Transverse colon (tissue), 4 donors: ENCODE measurements at regions not wholly inside any gene's neighbourhood (a gene's known extent, or its start where the extent isn't known, plus 50 kb on each side); places are given as distances from the start of the nearest gene placed in this dataset.

Source experiments
- DNase-seq: peaks from one replicate; pipeline ENCODE4 v3.0.0-alpha.2; 2019
- H3K27ac ChIP-seq, 4 donors: fragments of 200-600 bp; sonication (generic); 2 replicates each; pipeline ENCODE4 v1.5.1; 2016 to 2018; ENCODE audit warnings: inconsistent platforms in 4 of 4
- H3K27me3 ChIP-seq: fragments of 200-600 bp; sonication (generic); 2 replicates; pipeline ENCODE4 v1.5.1; 2017; ENCODE audit warnings: inconsistent platforms
- H3K36me3 ChIP-seq, 4 donors: fragments of 200-600 bp; sonication (generic); 2 replicates each; pipeline ENCODE4 v1.5.1; 2017 to 2019; ENCODE audit warnings: inconsistent platforms in 4 of 4
- H3K4me1 ChIP-seq, 4 donors: fragments of 200-600 bp; sonication (generic); 2 replicates each; pipeline ENCODE4 v1.5.1; 2017 to 2020; ENCODE audit warnings: inconsistent platforms in 4 of 4
- H3K4me3 ChIP-seq, 4 donors: fragments of 200-600 bp; sonication (generic); 1 replicate in 1 of 4; 2 replicates in 3 of 4; pipeline versions ENCODE4 v1.5.1 to v1.6.1; 2017 to 2019; ENCODE audit warnings: inconsistent platforms in 4 of 4
- H3K9me3 ChIP-seq, 2 donors: fragments of 200-600 bp; sonication (generic); 2 replicates each; pipeline ENCODE4 v1.5.1; 2017 to 2019; ENCODE audit warnings: inconsistent platforms in 2 of 2
- EP300 ChIP-seq: sonication (generic); formaldehyde crosslinking; IDR thresholded peaks from one replicate; pipeline ENCODE4 v1.6.1; 2017; ENCODE audit warnings: antibody characterized with exemption, low read depth
- POLR2A ChIP-seq: fragments of 450-650 bp; IDR thresholded peaks from one replicate; pipeline ENCODE4 v1.6.1; 2016; ENCODE audit warnings: antibody characterized with exemption, mild to moderate bottlenecking, moderate library complexity
- POLR2AphosphoS5 ChIP-seq, 3 donors: sonication (generic); formaldehyde crosslinking; IDR thresholded peaks; one replicate each; pipeline ENCODE4 v1.6.1; 2016; ENCODE audit warnings: antibody characterized with exemption in 3 of 3
- WGBS, 2 donors: methylation state at CpG; one replicate each; pipeline ENCODE4 v1.1.5; 2018; ENCODE audit warnings: low coverage in 1 of 2; 5-methylcytosine and 5-hydroxymethylcytosine counted together
- in situ Hi-C, 4 donors: fragments of 200-750 bp; cut with MboI; loops; one replicate each; pipeline versions ENCODE4 v1.15.0 to v1.15.1; 2017; ENCODE audit warnings: low sequenced_read_pairs in 3 of 4, low pct_ligation_motif_present in 1 of 4, low pct_unique_long_range_greater_than_20kb in 1 of 4
- intact Hi-C: fragments of 100-400 bp; cut with DNase I; formaldehyde crosslinking; loops from one replicate; pipeline ENCODE4 v1.15.1; 2023; ENCODE audit warnings: low total_unique reads
- TF ChIP-seq, protein P1 (sequence below), 5 experiments: fragments of 200-600 bp in 3 of 5; fragments of 450-650 bp in 2 of 5; sonication (generic) in 3 of 5; IDR thresholded peaks; 1 replicate in 2 of 5; 2 replicates in 3 of 5; pipeline ENCODE4 v1.5.1; 2016 to 2017; ENCODE audit warnings: antibody characterized with exemption in 5 of 5, inconsistent platforms in 3 of 5, mild to moderate bottlenecking in 2 of 5, moderate library complexity in 1 of 5

DNA sequence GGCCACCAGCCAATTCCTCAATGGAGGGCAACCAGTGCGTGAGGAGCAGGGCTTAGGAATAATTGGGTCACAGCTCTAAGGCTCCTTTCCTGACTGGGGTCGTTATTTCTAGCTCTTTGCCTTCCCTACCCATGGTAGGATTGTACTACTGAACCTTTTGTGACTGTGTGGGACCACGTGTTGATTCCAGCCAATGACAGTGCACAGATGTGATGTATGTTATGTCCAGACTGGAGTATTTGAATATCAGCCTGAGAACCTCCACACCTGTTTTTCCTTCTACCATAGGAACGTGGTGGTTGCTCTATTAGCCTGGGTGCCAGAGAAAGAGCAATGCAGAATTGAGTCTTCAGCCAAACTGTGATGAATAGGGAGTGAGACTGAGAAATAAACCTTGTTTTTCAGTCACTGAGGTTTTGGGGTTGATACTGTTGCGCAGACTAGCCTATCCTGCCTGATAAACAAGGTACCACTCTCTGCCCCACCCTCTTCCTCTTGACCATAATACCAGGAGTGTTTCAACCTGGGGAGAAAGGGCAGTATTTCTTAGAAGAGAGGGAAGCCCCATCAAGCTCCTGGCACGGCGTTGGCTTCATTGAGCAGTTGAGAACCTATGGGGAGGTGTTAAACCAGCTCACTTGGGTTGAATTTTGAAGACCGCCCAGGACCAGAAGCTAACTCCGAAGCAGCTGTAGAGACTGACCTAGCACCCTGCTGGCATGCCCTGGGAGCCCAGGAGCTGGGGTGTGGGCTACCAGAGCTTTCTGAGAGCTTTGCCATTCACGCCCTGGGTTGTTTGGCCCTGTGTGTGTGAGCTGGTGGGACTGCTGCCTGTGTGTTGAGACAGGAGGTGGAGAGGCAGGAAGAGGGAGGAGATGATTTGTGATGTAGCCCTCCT is 105.5 kb upstream of the BACH2 start:
- Histone ChIP-seq H3K9me3 (no peaks in the 10 kb centered on the region), H3K36me3 (no peaks in the 10 kb centered on the region), H3K27me3 (no peaks in the 10 kb centered on the region), H3K4me1 (no peaks in the 10 kb centered on the region), H3K4me3 (no peak overlapping the region), H3K27ac (no peak overlapping the region)
- intact Hi-C loops (no loop called here), in situ Hi-C loops (no loop called here)
- DNase-seq: no peak
- WGBS, 2 donors: 20 to 70% methylated on average over 1 to 10 of the region's 10 CpGs
- TF ChIP-seq, protein P1, sequence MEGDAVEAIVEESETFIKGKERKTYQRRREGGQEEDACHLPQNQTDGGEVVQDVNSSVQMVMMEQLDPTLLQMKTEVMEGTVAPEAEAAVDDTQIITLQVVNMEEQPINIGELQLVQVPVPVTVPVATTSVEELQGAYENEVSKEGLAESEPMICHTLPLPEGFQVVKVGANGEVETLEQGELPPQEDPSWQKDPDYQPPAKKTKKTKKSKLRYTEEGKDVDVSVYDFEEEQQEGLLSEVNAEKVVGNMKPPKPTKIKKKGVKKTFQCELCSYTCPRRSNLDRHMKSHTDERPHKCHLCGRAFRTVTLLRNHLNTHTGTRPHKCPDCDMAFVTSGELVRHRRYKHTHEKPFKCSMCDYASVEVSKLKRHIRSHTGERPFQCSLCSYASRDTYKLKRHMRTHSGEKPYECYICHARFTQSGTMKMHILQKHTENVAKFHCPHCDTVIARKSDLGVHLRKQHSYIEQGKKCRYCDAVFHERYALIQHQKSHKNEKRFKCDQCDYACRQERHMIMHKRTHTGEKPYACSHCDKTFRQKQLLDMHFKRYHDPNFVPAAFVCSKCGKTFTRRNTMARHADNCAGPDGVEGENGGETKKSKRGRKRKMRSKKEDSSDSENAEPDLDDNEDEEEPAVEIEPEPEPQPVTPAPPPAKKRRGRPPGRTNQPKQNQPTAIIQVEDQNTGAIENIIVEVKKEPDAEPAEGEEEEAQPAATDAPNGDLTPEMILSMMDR (IDR thresholded peaks at IDR 0.05): no peak
- no peak for TF ChIP-seq EP300
- no peak for TF ChIP-seq POLR2A
- no peak for TF ChIP-seq POLR2AphosphoS5 (IDR thresholded peaks at IDR 0.05)

DNA sequence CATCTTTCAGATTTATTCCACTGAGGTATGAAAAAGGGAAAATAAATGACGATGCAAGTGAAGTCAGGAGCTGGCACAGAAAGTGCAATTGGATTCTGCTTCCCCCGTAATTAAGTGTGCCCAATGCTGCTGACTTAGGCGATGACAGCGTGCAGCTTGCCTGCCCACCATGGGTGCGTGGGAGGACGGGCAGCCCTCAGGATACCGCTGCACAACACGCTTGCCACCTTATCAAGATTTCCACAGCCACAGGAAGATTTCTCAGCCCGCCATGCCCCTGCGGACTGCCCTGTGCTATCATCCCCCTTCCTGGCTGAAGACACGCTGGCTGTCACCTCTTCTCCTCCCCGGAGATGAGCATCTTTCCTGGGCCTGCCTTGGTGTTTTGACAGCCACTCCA is 103.3 kb upstream of the BACH2 start:
- no peak for DNase-seq
- H3K27ac ChIP-seq: no peak overlapping the region
- no peaks in the 10 kb centered on the region for H3K36me3 ChIP-seq
- no peaks in the 10 kb centered on the region for H3K4me1 ChIP-seq
- H3K4me3 ChIP-seq: no peak overlapping the region
- in situ Hi-C loops: loop anchor here in 3 of 4 donors (10.0 to 25.0 kb wide), 2 partner anchors 438 to 455 kb away; no protein-coding TSS in a partner anchor
- intact Hi-C loops: loop anchor here (10.0 kb wide), 1 partner anchor 455 kb away; no protein-coding TSS in a partner anchor
- H3K27me3 ChIP-seq: no peaks in the 10 kb centered on the region
- TF ChIP-seq, protein P1 (IDR thresholded peaks at IDR 0.05): no peak
- no peak for TF ChIP-seq POLR2A
- no peak for TF ChIP-seq EP300
- TF ChIP-seq POLR2AphosphoS5 (IDR thresholded peaks at IDR 0.05): no peak
- 82 to 90% methylated on average over 8 to 12 of the region's 12 CpGs for WGBS, 2 donors
- no peaks in the 10 kb centered on the region for H3K9me3 ChIP-seq

- intact Hi-C loops (loop anchor here (10.0 kb wide), 1 partner anchor 453 kb away; no protein-coding TSS in a partner anchor), in situ Hi-C loops (loop anchor here in 3 of 4 donors (10.0 to 25.0 kb wide), 2 partner anchors 436 to 453 kb away; no protein-coding TSS in a partner anchor)
- no peaks in the 10 kb centered on the region for H3K27me3 ChIP-seq
- no peak overlapping the region for H3K4me3 ChIP-seq
- no peak for TF ChIP-seq POLR2AphosphoS5 (IDR thresholded peaks at IDR 0.05)
- no peak for TF ChIP-seq POLR2A
- TF ChIP-seq EP300: no peak
- TF ChIP-seq, protein P1 (IDR thresholded peaks at IDR 0.05): no peak
- no peaks in the 10 kb centered on the region for H3K36me3 ChIP-seq
- H3K9me3 ChIP-seq: no peaks in the 10 kb centered on the region
- no peak overlapping the region for H3K27ac ChIP-seq
- H3K4me1 ChIP-seq: no peaks in the 10 kb centered on the region
- WGBS, 2 donors: 42 to 53% methylated on average over 5 of the region's 5 CpGs
- DNase-seq: no peak
These were observed 101.5 kb upstream of the BACH2 start for GRCh38 chr6:90397929-90398674.

- Histone ChIP-seq H3K27me3 (no peaks in the 10 kb centered on the region), H3K9me3 (no peaks in the 10 kb centered on the region), H3K27ac (no peak overlapping the region), H3K36me3 (no peaks in the 10 kb centered on the region), H3K4me1 (no peaks in the 10 kb centered on the region), H3K4me3 (no peak overlapping the region)
- TF ChIP-seq POLR2AphosphoS5 (IDR thresholded peaks at IDR 0.05) (no peak), EP300 (no peak), POLR2A (no peak)
- TF ChIP-seq, protein P1 (IDR thresholded peaks at IDR 0.05): no peak
- intact Hi-C loops (loop anchor here (10.0 kb wide), 1 partner anchor 452 kb away; no protein-coding TSS in a partner anchor), in situ Hi-C loops (loop anchor here in 3 of 4 donors (10.0 to 25.0 kb wide), 2 partner anchors 435 to 452 kb away; no protein-coding TSS in a partner anchor)
- WGBS, 2 donors: 69 to 70% methylated on average over 3 to 4 of the region's 4 CpGs
- no peak for DNase-seq
These were observed 100.4 kb upstream of the BACH2 start for GRCh38 chr6:90397047-90397446.
